Fibroblast of lung (primary cell): ENCODE measurements at regions not wholly inside any gene's neighbourhood (a gene's known extent, or its start where the extent isn't known, plus 50 kb on each side); places are given as distances from the start of the nearest gene placed in this dataset.

ENCODE experiments used
- DNase-seq, 2 donors: peaks; one replicate each; pipeline versions ENCODE4 v3.0.0 to v3.0.0-alpha.2; 2010; ENCODE audit warnings: low read depth in 2 of 2
- H2AFZ ChIP-seq: 2 replicates; pipeline ENCODE4 v1.5.1; 2012; ENCODE audit warnings: low read length, control low read depth, inconsistent platforms
- H3K27ac ChIP-seq: 2 replicates; pipeline ENCODE4 v1.5.1; 2011; ENCODE audit warnings: low read length, control low read depth; ENCODE audit not compliant: insufficient read depth
- H3K27me3 ChIP-seq: 2 replicates; pipeline ENCODE4 v1.5.1; 2011; ENCODE audit warnings: mild to moderate bottlenecking, low read length; ENCODE audit not compliant: control insufficient read depth, insufficient read depth
- H3K36me3 ChIP-seq: 2 replicates; pipeline ENCODE4 v1.5.1; 2011; ENCODE audit warnings: low read length; ENCODE audit not compliant: control insufficient read depth, insufficient read depth
- H3K4me1 ChIP-seq: 2 replicates; pipeline ENCODE4 v1.5.1; 2011; ENCODE audit warnings: low read length; ENCODE audit not compliant: control insufficient read depth, insufficient read depth; ENCODE audit errors: extremely low read depth
- H3K4me2 ChIP-seq: 2 replicates; pipeline ENCODE4 v1.5.1; 2011; ENCODE audit warnings: low read length, control low read depth; ENCODE audit not compliant: insufficient read depth; ENCODE audit errors: extremely low read depth
- H3K4me3 ChIP-seq, 4 experiments: fragments of 200-600 bp in 1 of 4; sonication (generic) in 1 of 4; replicated peaks in 1 of 4; 2 replicates each; pipeline ENCODE4 v1.5.1; 2011 to 2016; ENCODE audit warnings: low read length in 4 of 4, low read depth in 3 of 4, mild to moderate bottlenecking in 3 of 4, control low read depth in 2 of 4, inconsistent platforms in 1 of 4, mixed read lengths in 1 of 4; ENCODE audit not compliant: insufficient read depth in 1 of 4; ENCODE audit errors: control extremely low read depth in 1 of 4
- H3K79me2 ChIP-seq: 2 replicates; pipeline ENCODE4 v1.5.1; 2012; ENCODE audit warnings: mild to moderate bottlenecking, low read length, inconsistent platforms; ENCODE audit not compliant: control insufficient read depth, insufficient read depth
- H3K9ac ChIP-seq: 2 replicates; pipeline ENCODE4 v1.5.1; 2011; ENCODE audit warnings: mild to moderate bottlenecking, low read length, control low read depth; ENCODE audit not compliant: insufficient read depth
- H3K9me3 ChIP-seq: 2 replicates; pipeline ENCODE4 v1.5.1; 2012; ENCODE audit warnings: low read depth, low read length; ENCODE audit not compliant: control insufficient read depth, insufficient read depth
- H4K20me1 ChIP-seq: 2 replicates; pipeline ENCODE4 v1.5.1; 2011; ENCODE audit warnings: low read length; ENCODE audit not compliant: control insufficient read depth, insufficient read depth; ENCODE audit errors: extremely low read depth
- EZH2 ChIP-seq: IDR thresholded peaks from 2 replicates; pipeline ENCODE4 v1.5.1; 2012; ENCODE audit warnings: low read length, control low read depth, mild to moderate bottlenecking; ENCODE audit errors: missing control alignments
- TF ChIP-seq, protein P1 (sequence below), 2 donors: IDR thresholded peaks in 1 of 2; conservative IDR thresholded peaks in 1 of 2; 1 replicate in 1 of 2; 2 replicates in 1 of 2; pipeline ENCODE4 v1.5.1; 2011 to 2012; ENCODE audit warnings: low read length in 2 of 2, control low read depth in 1 of 2, inconsistent platforms in 1 of 2, low read depth in 1 of 2, mild to moderate bottlenecking in 1 of 2

DNA sequence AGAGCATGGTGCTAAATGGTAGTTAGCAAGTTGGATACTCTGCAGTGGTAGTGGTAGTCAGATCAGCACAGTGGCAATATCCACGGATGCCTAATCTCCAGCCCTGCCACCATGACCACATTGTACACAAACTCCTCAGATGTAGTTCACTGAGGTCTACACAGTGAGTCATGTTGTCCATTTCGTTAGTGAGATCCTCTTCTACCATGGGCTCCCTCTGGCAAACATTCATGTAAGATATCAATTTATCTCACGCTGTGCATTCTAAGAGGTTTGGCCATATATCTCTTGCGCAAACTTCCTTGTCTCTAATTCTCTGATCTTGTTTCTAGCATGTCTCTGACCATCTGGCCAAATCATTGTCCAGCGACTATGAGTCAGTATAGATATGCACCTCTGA is 58.2 kb downstream of the POLR1D start:
- Histone ChIP-seq H3K9ac (no peak overlapping the region), H3K9me3 (no peaks in the 10 kb centered on the region), H4K20me1 (no peaks in the 10 kb centered on the region), H2AFZ (no peak overlapping the region), H3K27ac (no peak overlapping the region), H3K79me2 (no peaks in the 10 kb centered on the region), H3K4me3 (no peak overlapping the region), H3K36me3 (no peaks in the 10 kb centered on the region), H3K27me3 (no peaks in the 10 kb centered on the region), H3K4me1 (no peaks in the 10 kb centered on the region), H3K4me2 (no peak overlapping the region)
- DNase-seq = no peak
- TF ChIP-seq EZH2 = no peak

DNA sequence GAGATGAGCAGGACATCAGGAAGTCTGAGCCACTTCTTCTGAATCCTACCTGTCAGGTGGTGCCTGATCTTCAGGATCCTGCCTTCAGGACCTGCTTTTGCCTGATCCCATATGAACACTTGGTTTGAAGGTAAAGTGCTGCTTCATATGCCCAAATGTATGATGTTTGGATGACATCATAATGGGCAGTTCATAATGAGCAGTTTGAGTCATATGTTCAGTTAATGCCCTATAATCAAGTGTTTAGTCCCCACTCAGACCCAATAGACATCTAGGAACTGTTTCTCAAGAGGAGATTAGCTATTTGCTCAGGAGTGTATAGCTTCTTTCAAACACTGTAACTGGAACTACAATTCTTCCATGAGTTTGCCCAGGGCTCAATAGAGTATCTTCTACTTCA is 58.8 kb downstream of the POLR1D start:
- no peak overlapping the region for H3K27ac ChIP-seq
- H3K4me3 ChIP-seq = no peak overlapping the region
- H3K79me2 ChIP-seq = no peaks in the 10 kb centered on the region
- H2AFZ ChIP-seq = no peak overlapping the region
- no peaks in the 10 kb centered on the region for H3K9me3 ChIP-seq
- DNase-seq = no peak
- no peak overlapping the region for H3K4me2 ChIP-seq
- H3K4me1 ChIP-seq = no peaks in the 10 kb centered on the region
- H3K9ac ChIP-seq = no peak overlapping the region
- H4K20me1 ChIP-seq = no peaks in the 10 kb centered on the region
- TF ChIP-seq EZH2 = no peak
- TF ChIP-seq, protein P1, sequence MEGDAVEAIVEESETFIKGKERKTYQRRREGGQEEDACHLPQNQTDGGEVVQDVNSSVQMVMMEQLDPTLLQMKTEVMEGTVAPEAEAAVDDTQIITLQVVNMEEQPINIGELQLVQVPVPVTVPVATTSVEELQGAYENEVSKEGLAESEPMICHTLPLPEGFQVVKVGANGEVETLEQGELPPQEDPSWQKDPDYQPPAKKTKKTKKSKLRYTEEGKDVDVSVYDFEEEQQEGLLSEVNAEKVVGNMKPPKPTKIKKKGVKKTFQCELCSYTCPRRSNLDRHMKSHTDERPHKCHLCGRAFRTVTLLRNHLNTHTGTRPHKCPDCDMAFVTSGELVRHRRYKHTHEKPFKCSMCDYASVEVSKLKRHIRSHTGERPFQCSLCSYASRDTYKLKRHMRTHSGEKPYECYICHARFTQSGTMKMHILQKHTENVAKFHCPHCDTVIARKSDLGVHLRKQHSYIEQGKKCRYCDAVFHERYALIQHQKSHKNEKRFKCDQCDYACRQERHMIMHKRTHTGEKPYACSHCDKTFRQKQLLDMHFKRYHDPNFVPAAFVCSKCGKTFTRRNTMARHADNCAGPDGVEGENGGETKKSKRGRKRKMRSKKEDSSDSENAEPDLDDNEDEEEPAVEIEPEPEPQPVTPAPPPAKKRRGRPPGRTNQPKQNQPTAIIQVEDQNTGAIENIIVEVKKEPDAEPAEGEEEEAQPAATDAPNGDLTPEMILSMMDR (conservative IDR thresholded peaks at IDR 0.05 in 1 of 2, IDR thresholded peaks at IDR 0.05 in 1 of 2; ENCODE audit: low read depth in 1 of 2, low read length in 2 of 2) = no peak
- H3K36me3 ChIP-seq = no peaks in the 10 kb centered on the region
- no peaks in the 10 kb centered on the region for H3K27me3 ChIP-seq

DNA sequence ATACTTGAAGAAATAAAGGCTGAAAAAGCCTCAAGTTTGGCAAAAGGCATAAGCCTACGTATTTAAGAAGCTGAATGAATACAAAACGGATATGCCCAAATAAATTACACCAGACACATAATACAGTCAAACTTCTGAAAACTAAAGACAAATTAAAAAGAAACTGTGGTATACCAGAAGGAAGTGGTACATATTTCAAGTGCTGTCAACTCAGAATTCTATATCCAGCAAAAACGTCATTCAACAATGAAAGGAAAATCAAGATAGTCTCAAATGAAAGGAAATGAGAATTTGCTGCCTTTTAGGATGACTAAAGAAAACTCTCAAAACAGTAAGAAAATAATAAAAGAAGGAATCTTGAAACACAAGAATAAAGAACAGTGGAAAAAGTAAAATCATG is 69.5 kb downstream of the POLR1D start:
- no peaks in the 10 kb centered on the region for H3K27me3 ChIP-seq
- H3K4me1 ChIP-seq = no peaks in the 10 kb centered on the region
- DNase-seq = no peak
- no peak overlapping the region for H3K9ac ChIP-seq
- no peaks in the 10 kb centered on the region for H3K36me3 ChIP-seq
- no peak overlapping the region for H3K27ac ChIP-seq
- H3K79me2 ChIP-seq = no peaks in the 10 kb centered on the region
- no peak overlapping the region for H3K4me3 ChIP-seq
- no peak overlapping the region for H2AFZ ChIP-seq
- no peak overlapping the region for H3K4me2 ChIP-seq
- H4K20me1 ChIP-seq = no peaks in the 10 kb centered on the region
- H3K9me3 ChIP-seq = no peaks in the 10 kb centered on the region
- no peak for TF ChIP-seq EZH2
- TF ChIP-seq, protein P1 (conservative IDR thresholded peaks at IDR 0.05 in 1 of 2, IDR thresholded peaks at IDR 0.05 in 1 of 2; ENCODE audit: low read depth in 1 of 2, low read length in 2 of 2) = no peak
